ENCODE measurements at regions not wholly inside any gene's neighbourhood (a gene's known extent, or its start where the extent isn't known, plus 50 kb on each side); places are given as distances from the start of the nearest gene placed in this dataset.

DNA sequence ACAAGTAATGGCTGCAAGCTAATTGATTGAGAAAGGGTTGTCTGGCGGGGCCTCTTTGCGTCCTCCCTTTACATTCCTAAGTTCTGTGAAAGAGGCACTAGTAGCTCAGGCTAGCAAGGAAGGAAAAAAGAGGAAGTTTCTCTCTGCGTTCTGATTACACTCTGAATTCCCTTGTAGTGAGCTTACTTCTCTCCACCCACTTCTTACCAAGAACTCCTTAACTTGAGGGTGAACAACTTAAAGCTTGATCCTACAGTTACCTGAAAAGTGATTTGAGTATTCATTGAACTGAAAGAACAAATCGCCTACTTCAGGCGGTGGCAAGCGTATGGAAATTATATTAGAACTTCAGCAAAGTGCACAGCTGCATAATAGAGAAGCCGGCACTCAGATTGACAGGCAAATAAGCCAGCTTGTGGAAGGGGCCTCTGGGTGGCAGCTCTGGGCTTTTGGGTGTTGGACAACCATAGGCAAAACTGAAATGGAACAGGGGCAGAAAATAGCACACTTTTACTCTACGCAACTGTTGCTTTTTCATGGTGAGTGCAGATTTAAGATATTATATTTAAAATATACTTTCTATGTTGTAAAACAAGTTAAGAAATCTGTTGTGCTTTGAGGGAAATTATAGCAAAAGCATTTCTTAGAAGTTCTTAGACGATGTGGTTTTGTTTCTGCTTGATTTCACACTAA lies 464.5 kb downstream of the USP25 start:
- no peak for DNase-seq (ENCODE audit: low spot score)
- TF ChIP-seq, protein P1, sequence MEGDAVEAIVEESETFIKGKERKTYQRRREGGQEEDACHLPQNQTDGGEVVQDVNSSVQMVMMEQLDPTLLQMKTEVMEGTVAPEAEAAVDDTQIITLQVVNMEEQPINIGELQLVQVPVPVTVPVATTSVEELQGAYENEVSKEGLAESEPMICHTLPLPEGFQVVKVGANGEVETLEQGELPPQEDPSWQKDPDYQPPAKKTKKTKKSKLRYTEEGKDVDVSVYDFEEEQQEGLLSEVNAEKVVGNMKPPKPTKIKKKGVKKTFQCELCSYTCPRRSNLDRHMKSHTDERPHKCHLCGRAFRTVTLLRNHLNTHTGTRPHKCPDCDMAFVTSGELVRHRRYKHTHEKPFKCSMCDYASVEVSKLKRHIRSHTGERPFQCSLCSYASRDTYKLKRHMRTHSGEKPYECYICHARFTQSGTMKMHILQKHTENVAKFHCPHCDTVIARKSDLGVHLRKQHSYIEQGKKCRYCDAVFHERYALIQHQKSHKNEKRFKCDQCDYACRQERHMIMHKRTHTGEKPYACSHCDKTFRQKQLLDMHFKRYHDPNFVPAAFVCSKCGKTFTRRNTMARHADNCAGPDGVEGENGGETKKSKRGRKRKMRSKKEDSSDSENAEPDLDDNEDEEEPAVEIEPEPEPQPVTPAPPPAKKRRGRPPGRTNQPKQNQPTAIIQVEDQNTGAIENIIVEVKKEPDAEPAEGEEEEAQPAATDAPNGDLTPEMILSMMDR (IDR thresholded peaks at IDR 0.05; ENCODE audit: extremely low read depth, insufficient read depth, missing control alignments): no peak
- in situ Hi-C loops (cut with MboI; ENCODE audit: low pct_unique_long_range_greater_than_20kb, low sequenced_read_pairs, unreplicated experiment): no loop called here

GRCh38 chr21:16194788-16195537 lies 465.2 kb downstream of the USP25 start:
- in situ Hi-C loops (cut with MboI; ENCODE audit: low pct_unique_long_range_greater_than_20kb, low sequenced_read_pairs, unreplicated experiment): no loop called here
- DNase-seq (ENCODE audit: low spot score): no peak
- TF ChIP-seq, protein P1 (IDR thresholded peaks at IDR 0.05; ENCODE audit: extremely low read depth, insufficient read depth, missing control alignments): no peak

- TF ChIP-seq, protein P1 (IDR thresholded peaks at IDR 0.05; ENCODE audit: extremely low read depth, insufficient read depth, missing control alignments): no peak
- DNase-seq (ENCODE audit: low spot score): no peak
- in situ Hi-C loops (cut with MboI; ENCODE audit: low pct_unique_long_range_greater_than_20kb, low sequenced_read_pairs, unreplicated experiment): no loop called here
These were observed 465.7 kb downstream of the USP25 start for GRCh38 chr21:16195538-16195910.

DNA sequence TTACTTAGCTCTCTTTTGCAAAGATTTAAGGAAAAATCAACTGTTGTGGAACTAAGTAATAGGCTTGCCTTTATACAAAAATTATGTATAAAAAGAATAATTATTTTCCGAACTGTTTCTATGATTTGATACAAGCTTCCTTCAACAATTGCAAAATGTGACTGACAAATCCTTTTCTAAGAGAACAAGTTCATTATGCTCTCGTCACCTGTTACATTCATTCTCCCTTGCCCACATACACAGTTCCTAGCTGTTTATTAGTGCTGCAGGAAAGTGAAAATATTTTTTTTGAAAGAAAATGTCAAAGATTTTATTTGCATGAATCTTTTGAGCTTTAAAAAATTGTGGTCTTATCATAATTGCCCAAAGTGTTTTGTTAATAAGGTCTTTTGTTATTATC lies 466.2 kb downstream of the USP25 start:
- TF ChIP-seq, protein P1 (IDR thresholded peaks at IDR 0.05; ENCODE audit: extremely low read depth, insufficient read depth, missing control alignments): no peak
- in situ Hi-C loops (cut with MboI; ENCODE audit: low pct_unique_long_range_greater_than_20kb, low sequenced_read_pairs, unreplicated experiment): no loop called here
- no peak for DNase-seq (ENCODE audit: low spot score)

GRCh38 chr21:16198546-16198945 lies 468.8 kb downstream of the USP25 start:
- DNase-seq (ENCODE audit: low spot score): no peak
- TF ChIP-seq, protein P1 (IDR thresholded peaks at IDR 0.05; ENCODE audit: extremely low read depth, insufficient read depth, missing control alignments): no peak
- in situ Hi-C loops (cut with MboI; ENCODE audit: low pct_unique_long_range_greater_than_20kb, low sequenced_read_pairs, unreplicated experiment): no loop called here

- DNase-seq (ENCODE audit: low spot score): no peak
- in situ Hi-C loops (cut with MboI; ENCODE audit: low pct_unique_long_range_greater_than_20kb, low sequenced_read_pairs, unreplicated experiment): no loop called here
- TF ChIP-seq, protein P1 (IDR thresholded peaks at IDR 0.05; ENCODE audit: extremely low read depth, insufficient read depth, missing control alignments): no peak
These were observed 469.8 kb downstream of the USP25 start for GRCh38 chr21:16199539-16199938.
